Ascending aorta (tissue), 2 donors: ENCODE measurements at regions not wholly inside any gene's neighbourhood (a gene's known extent, or its start where the extent isn't known, plus 50 kb on each side); places are given as distances from the start of the nearest gene placed in this dataset.
A peak's percentile ranks its signal among the peaks of the same experiment; 100 is the strongest.

Experiments used
- DNase-seq, 2 donors: peaks; one replicate each; pipeline ENCODE4 v3.0.0-alpha.2; 2019; ENCODE audit warnings: low spot score in 2 of 2
- H3K27ac ChIP-seq, 2 donors: fragments of 200-600 bp; sonication (generic); one replicate each; pipeline ENCODE4 v1.5.1; 2016 to 2017; ENCODE audit warnings: mild to moderate bottlenecking in 1 of 2
- H3K27me3 ChIP-seq: fragments of 200-600 bp; sonication (generic); one replicate; pipeline ENCODE4 v1.5.1; 2017
- H3K36me3 ChIP-seq, 2 donors: fragments of 200-600 bp; sonication (generic); one replicate each; pipeline ENCODE4 v1.5.1; 2016
- H3K4me1 ChIP-seq, 2 donors: fragments of 200-600 bp; sonication (generic); one replicate each; pipeline ENCODE4 v1.5.1; 2016 to 2017; ENCODE audit warnings: mild to moderate bottlenecking in 1 of 2
- H3K4me3 ChIP-seq, 2 donors: fragments of 200-600 bp; sonication (generic); one replicate each; pipeline ENCODE4 v1.5.1; 2016 to 2017; ENCODE audit warnings: mild to moderate bottlenecking in 1 of 2
- H3K9me3 ChIP-seq, 2 donors: fragments of 200-600 bp; sonication (generic); one replicate each; pipeline ENCODE4 v1.5.1; 2016
- intact Hi-C: fragments of 100-400 bp; cut with DNase I; formaldehyde crosslinking; loops from one replicate; pipeline ENCODE4 v1.15.1; 2023
- TF ChIP-seq, protein P1 (sequence below), 3 experiments: fragments of 200-600 bp in 2 of 3; fragments of 450-650 bp in 1 of 3; sonication (generic) in 2 of 3; IDR thresholded peaks; one replicate each; pipeline ENCODE4 v1.5.1; 2016 to 2019; ENCODE audit warnings: antibody characterized with exemption in 3 of 3, mild to moderate bottlenecking in 1 of 3, moderate library complexity in 1 of 3

DNA sequence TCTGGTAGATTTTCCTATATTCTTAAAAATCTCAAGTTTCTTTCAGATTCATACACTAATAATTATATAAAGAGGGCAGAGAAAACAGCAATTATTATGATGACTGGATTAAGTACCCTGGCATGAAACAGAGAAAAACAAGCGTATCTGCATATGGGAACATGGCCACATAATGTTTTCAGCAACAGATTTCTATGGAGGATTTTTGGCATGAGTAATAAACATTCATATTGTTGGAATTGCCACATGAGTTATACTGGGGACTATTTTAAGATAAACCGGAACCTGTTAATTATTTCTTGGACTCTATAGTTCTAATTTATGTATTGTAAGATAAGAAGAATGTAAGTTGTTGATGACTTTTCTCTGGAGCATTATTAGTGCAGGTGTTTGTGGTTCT is 112.7 kb downstream of the OXSM start:
- H3K9me3 ChIP-seq: no peaks in the 10 kb centered on the region
- H3K27me3 ChIP-seq: no peaks in the 10 kb centered on the region
- peaks cover 0 to 5% of the 10 kb centered on the region in 2 donors for H3K4me1 ChIP-seq
- intact Hi-C loops: no loop called here
- DNase-seq: no peak
- no peak overlapping the region for H3K4me3 ChIP-seq
- TF ChIP-seq, protein P1, sequence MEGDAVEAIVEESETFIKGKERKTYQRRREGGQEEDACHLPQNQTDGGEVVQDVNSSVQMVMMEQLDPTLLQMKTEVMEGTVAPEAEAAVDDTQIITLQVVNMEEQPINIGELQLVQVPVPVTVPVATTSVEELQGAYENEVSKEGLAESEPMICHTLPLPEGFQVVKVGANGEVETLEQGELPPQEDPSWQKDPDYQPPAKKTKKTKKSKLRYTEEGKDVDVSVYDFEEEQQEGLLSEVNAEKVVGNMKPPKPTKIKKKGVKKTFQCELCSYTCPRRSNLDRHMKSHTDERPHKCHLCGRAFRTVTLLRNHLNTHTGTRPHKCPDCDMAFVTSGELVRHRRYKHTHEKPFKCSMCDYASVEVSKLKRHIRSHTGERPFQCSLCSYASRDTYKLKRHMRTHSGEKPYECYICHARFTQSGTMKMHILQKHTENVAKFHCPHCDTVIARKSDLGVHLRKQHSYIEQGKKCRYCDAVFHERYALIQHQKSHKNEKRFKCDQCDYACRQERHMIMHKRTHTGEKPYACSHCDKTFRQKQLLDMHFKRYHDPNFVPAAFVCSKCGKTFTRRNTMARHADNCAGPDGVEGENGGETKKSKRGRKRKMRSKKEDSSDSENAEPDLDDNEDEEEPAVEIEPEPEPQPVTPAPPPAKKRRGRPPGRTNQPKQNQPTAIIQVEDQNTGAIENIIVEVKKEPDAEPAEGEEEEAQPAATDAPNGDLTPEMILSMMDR (IDR thresholded peaks at IDR 0.05): no peak
- no peak overlapping the region for H3K27ac ChIP-seq
- H3K36me3 ChIP-seq: no peaks in the 10 kb centered on the region

DNA sequence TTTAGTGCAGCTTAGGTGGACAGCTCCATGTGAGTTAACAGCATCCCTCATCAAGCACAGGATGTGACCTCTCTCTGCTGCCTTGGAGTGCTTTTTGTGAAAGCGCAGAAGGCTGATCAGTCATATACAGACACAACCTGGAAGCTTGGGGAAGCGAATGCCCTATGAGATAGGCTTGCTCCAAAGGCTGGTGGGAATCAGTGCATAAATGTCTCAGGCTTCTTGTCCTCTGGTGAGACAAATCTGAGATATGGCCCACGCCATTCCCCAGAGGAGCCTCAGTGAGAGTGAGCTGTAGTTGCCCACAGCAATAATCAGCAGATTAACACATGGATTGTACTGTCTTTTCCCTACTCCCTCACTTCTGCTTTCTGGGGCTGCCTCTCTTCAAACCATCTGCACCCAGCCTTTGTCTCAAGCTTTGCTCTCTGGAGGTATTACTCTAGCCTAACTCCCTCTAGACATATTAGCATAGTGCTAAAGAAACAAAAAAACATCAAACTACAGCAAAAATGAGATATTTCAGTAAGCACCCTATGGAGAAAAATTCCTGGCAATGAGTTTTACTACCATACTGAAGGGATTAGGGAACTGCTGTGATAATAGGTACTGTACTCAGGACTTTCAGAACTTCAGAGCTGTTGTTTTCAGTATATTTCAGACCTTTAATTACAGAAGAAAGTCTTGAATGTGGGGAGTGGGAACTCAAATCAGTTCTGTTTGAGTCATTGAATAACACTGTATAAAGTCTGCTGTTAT is 113.7 kb downstream of the OXSM start:
- intact Hi-C loops: no loop called here
- no peak for DNase-seq
- no peaks in the 10 kb centered on the region for H3K27me3 ChIP-seq
- no peaks in the 10 kb centered on the region for H3K9me3 ChIP-seq
- H3K4me1 ChIP-seq: peaks cover 0 to 5% of the 10 kb centered on the region in 2 donors
- no peak overlapping the region for H3K27ac ChIP-seq
- TF ChIP-seq, protein P1 (IDR thresholded peaks at IDR 0.05): no peak
- H3K36me3 ChIP-seq: no peaks in the 10 kb centered on the region
- no peak overlapping the region for H3K4me3 ChIP-seq

DNA sequence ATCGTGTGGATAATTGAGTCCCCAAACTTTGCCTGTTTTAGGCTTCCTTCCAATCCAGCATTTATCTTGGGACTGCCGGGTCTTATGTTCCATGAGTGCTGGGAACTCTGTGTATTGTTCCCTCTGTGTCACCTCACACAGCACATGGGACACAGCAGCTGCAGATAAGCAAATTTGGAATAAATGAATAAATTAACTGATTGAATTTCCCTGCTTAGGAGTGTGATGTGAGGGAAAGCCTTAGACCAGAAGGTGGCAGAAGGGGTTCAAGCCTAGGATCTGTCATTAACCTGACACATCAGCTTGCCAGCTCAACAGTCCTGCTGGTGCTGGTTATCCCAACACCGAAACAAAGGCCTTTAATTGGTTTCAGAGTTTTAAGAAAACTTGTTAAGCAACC is 114.3 kb downstream of the OXSM start:
- Histone ChIP-seq H3K27me3 (no peaks in the 10 kb centered on the region), H3K4me3 (no peak overlapping the region), H3K9me3 (no peaks in the 10 kb centered on the region), H3K36me3 (no peaks in the 10 kb centered on the region), H3K27ac (no peak overlapping the region), H3K4me1 (peaks cover 0 to 5% of the 10 kb centered on the region in 2 donors)
- DNase-seq: no peak
- intact Hi-C loops: no loop called here
- TF ChIP-seq, protein P1 (IDR thresholded peaks at IDR 0.05): no peak

DNA sequence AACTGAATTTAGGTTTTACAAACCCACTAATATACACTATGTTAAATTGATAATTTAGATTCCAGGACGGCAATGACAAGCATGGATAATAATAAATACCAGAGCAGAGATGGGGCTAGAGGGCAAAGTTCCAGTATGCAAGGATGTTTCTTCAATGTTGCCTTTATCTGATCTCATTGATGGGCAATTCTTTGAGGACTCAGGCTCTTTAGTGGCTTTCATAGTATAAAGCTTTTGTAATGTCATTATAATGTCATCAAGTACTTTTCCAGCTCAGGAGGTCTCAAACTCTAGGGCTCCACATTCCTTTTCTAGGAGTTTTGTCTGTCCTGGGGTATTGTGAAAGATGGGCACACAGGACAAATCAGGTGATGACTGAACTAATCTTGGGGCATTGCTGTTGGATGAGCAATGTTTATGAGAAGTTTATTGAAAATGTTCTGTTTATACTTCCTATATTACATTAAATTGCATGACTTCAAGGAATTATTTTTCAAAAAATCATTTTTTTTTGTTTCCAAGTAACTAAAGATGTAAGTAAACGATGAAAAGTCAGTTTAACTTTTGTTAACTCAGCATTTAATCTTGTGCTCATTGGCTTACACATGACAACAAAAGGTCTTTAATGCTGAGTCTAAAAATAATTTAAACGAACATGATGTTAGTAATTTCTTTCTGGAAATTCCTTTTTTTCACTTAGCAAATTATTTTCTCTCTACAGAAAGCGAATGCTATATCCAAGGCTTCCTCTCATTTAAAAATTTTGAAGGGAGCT is 116.4 kb downstream of the OXSM start:
- TF ChIP-seq, protein P1 (IDR thresholded peaks at IDR 0.05): no peak
- Histone ChIP-seq H3K4me3 (no peak overlapping the region), H3K9me3 (no peaks in the 10 kb centered on the region), H3K27ac (peak overlapping the region in 1 of 2 donors; percentile 8), H3K4me1 (peaks cover 0 to 5% of the 10 kb centered on the region in 2 donors), H3K36me3 (no peaks in the 10 kb centered on the region), H3K27me3 (no peaks in the 10 kb centered on the region)
- no peak for DNase-seq
- intact Hi-C loops: no loop called here

DNA sequence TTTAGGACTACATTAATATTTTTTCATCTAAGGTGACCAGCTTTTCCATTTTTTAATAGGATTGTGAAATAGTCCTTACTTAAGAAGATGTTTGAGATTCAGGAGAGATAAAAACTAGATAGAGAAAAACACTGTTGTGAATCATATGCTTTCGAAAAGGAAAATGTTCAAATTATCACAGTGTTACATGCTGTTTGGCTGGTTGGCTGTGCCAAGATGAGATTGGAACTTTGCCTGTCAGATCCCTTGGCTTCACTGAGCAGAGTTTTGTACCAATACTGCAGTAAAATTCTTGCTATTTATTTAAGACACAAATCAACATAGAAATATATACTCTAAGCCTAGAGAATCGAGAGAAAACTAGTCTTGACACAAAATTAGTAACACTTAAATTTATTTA is 117.2 kb downstream of the OXSM start:
- TF ChIP-seq, protein P1 (IDR thresholded peaks at IDR 0.05): no peak
- intact Hi-C loops: no loop called here
- Histone ChIP-seq H3K36me3 (no peaks in the 10 kb centered on the region), H3K9me3 (no peaks in the 10 kb centered on the region), H3K4me3 (no peak overlapping the region), H3K27me3 (no peaks in the 10 kb centered on the region), H3K27ac (no peak overlapping the region), H3K4me1 (peaks cover 0 to 5% of the 10 kb centered on the region in 2 donors)
- DNase-seq: no peak
